SK-N-SH (cell line): ENCODE measurements at regions not wholly inside any gene's neighbourhood (a gene's known extent, or its start where the extent isn't known, plus 50 kb on each side); places are given as distances from the start of the nearest gene placed in this dataset.

ENCODE experiments used
- FOXM1 ChIP-seq: IDR thresholded peaks from 2 replicates; pipeline ENCODE4 v1.4.0; 2012; ENCODE audit warnings: low read depth, mild to moderate bottlenecking
- MXI1 ChIP-seq: IDR thresholded peaks from 2 replicates; pipeline ENCODE4 v1.6.1; 2012; ENCODE audit warnings: mild to moderate bottlenecking, low read depth, low read length, improper control_type of control experiment
- TAF1 ChIP-seq: IDR thresholded peaks from 2 replicates; pipeline ENCODE4 v1.6.1; 2012; ENCODE audit warnings: low read depth, mild to moderate bottlenecking, low read length, moderate library complexity, borderline replicate concordance
- YY1 ChIP-seq: IDR thresholded peaks from 2 replicates; pipeline ENCODE4 v1.4.0; 2012; ENCODE audit warnings: low read depth, mild to moderate bottlenecking
- TF ChIP-seq, protein P1 (sequence below): fragments of 200-600 bp; sonication (generic); IDR thresholded peaks from 2 replicates; pipeline ENCODE4 v1.6.1; 2017; ENCODE audit warnings: antibody characterized with exemption, mild to moderate bottlenecking, moderate library complexity
- TF ChIP-seq, protein P2 (sequence below): IDR thresholded peaks from 2 replicates; pipeline ENCODE4 v1.6.1; 2012; ENCODE audit warnings: mild to moderate bottlenecking, low read depth, low read length, moderate library complexity

DNA sequence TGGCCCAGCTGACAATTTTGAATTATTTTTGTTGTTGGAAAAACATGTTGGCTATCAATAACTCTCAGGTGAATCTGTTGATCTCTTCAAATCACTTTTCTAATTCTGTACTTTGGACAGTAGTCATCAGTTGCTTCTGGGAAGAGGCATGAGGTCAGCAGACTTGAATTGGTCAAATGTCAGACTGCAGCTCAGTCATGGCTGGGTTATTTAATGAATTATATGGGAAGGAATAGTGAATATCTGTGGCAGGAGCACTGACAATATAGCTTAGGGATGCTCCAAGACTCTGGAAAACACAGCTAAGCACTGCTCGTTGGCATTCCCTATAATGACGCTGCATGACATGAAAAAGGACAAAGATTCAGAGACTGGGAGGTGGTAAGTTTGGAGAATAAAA lies 98.8 kb upstream of the GAP43 start:
- no peak for TF ChIP-seq TAF1
- TF ChIP-seq MXI1 = no peak
- TF ChIP-seq, protein P1, sequence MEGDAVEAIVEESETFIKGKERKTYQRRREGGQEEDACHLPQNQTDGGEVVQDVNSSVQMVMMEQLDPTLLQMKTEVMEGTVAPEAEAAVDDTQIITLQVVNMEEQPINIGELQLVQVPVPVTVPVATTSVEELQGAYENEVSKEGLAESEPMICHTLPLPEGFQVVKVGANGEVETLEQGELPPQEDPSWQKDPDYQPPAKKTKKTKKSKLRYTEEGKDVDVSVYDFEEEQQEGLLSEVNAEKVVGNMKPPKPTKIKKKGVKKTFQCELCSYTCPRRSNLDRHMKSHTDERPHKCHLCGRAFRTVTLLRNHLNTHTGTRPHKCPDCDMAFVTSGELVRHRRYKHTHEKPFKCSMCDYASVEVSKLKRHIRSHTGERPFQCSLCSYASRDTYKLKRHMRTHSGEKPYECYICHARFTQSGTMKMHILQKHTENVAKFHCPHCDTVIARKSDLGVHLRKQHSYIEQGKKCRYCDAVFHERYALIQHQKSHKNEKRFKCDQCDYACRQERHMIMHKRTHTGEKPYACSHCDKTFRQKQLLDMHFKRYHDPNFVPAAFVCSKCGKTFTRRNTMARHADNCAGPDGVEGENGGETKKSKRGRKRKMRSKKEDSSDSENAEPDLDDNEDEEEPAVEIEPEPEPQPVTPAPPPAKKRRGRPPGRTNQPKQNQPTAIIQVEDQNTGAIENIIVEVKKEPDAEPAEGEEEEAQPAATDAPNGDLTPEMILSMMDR = no peak
- no peak for TF ChIP-seq FOXM1
- TF ChIP-seq, protein P2, sequence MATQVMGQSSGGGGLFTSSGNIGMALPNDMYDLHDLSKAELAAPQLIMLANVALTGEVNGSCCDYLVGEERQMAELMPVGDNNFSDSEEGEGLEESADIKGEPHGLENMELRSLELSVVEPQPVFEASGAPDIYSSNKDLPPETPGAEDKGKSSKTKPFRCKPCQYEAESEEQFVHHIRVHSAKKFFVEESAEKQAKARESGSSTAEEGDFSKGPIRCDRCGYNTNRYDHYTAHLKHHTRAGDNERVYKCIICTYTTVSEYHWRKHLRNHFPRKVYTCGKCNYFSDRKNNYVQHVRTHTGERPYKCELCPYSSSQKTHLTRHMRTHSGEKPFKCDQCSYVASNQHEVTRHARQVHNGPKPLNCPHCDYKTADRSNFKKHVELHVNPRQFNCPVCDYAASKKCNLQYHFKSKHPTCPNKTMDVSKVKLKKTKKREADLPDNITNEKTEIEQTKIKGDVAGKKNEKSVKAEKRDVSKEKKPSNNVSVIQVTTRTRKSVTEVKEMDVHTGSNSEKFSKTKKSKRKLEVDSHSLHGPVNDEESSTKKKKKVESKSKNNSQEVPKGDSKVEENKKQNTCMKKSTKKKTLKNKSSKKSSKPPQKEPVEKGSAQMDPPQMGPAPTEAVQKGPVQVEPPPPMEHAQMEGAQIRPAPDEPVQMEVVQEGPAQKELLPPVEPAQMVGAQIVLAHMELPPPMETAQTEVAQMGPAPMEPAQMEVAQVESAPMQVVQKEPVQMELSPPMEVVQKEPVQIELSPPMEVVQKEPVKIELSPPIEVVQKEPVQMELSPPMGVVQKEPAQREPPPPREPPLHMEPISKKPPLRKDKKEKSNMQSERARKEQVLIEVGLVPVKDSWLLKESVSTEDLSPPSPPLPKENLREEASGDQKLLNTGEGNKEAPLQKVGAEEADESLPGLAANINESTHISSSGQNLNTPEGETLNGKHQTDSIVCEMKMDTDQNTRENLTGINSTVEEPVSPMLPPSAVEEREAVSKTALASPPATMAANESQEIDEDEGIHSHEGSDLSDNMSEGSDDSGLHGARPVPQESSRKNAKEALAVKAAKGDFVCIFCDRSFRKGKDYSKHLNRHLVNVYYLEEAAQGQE = no peak
- no peak for TF ChIP-seq YY1
